ENCODE measurements at regions not wholly inside any gene's neighbourhood (a gene's known extent, or its start where the extent isn't known, plus 50 kb on each side); places are given as distances from the start of the nearest gene placed in this dataset.
"Not testable (repeated sequence)": the region's sequence is repeated elsewhere in the genome, so short reads cannot be mapped to it uniquely, and the experiment has no call there.

DNA sequence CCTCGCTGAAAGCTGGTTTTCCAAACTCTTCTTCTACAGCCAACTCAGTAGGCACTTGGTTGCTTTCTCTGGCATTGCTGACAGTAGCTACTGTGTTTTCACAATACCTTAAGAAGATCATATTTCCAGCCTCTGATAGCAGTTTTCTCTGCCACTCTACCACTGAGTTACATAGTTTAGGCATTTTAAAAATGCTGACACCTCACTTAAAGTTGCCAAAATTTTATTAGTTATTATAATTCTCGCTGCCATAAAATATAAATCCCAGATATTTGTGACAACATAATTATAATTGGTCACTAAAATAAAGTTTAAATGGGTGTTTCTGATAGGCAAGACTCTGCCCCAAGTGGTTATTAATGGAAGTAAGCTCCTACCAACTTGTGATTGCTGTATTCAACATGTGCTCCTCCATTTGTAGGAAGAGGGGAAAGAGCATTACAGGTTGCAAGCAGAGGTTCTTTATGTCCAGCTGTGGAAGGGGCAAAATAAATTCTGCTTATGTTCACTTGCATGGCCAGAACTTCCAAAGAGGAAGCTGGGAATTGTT is 1202.8 kb downstream of the CNTNAP5 start:
- WGBS, 2 donors (ENCODE audit: low coverage in 1 of 2): 69 to 88% methylated on average over 2 of the region's 2 CpGs
- TF ChIP-seq, protein P1, sequence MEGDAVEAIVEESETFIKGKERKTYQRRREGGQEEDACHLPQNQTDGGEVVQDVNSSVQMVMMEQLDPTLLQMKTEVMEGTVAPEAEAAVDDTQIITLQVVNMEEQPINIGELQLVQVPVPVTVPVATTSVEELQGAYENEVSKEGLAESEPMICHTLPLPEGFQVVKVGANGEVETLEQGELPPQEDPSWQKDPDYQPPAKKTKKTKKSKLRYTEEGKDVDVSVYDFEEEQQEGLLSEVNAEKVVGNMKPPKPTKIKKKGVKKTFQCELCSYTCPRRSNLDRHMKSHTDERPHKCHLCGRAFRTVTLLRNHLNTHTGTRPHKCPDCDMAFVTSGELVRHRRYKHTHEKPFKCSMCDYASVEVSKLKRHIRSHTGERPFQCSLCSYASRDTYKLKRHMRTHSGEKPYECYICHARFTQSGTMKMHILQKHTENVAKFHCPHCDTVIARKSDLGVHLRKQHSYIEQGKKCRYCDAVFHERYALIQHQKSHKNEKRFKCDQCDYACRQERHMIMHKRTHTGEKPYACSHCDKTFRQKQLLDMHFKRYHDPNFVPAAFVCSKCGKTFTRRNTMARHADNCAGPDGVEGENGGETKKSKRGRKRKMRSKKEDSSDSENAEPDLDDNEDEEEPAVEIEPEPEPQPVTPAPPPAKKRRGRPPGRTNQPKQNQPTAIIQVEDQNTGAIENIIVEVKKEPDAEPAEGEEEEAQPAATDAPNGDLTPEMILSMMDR (IDR thresholded peaks at IDR 0.05): no peak
- TF ChIP-seq POLR2AphosphoS5 (IDR thresholded peaks at IDR 0.05): no peak
- no peak for TF ChIP-seq POLR2A (IDR thresholded peaks at IDR 0.05)
- no peak for TF ChIP-seq EP300 (IDR thresholded peaks at IDR 0.05)
- Histone ChIP-seq H3K9me3 (no peaks in the 10 kb centered on the region), H3K36me3 (no peaks in the 10 kb centered on the region), H3K27ac (no peak overlapping the region), H3K4me1 (no peaks in the 10 kb centered on the region), H3K27me3 (no peaks in the 10 kb centered on the region), H3K4me3 (no peak overlapping the region)
- no peak for ATAC-seq

DNA sequence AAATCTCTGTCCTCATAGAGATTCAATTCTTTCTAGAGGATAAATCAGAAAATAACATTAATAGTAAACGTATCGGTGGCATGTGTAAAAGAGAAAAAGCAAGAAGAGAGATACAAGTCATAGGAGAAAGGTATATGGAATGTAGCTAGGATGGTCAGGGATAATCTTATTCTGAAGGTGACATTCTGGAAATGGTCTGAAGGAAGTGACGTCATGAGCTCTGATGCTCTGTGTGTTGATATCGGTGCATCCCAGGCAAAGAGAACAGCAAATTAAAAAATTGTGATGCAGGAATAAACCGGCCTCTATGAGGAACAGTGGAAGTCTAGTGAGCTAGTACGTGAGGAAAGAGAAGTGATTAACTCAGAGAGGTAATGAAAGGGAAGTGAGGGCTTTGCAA is 1215.8 kb downstream of the CNTNAP5 start:
- no peaks in the 10 kb centered on the region for H3K4me1 ChIP-seq
- no peaks in the 10 kb centered on the region for H3K27me3 ChIP-seq
- no peaks in the 10 kb centered on the region for H3K36me3 ChIP-seq
- WGBS, 2 donors (ENCODE audit: low coverage in 1 of 2): 89 to 91% methylated on average over 6 of the region's 6 CpGs
- no peak for ATAC-seq
- no peaks in the 10 kb centered on the region for H3K9me3 ChIP-seq
- TF ChIP-seq, protein P1 (IDR thresholded peaks at IDR 0.05): no peak
- TF ChIP-seq POLR2AphosphoS5 (IDR thresholded peaks at IDR 0.05) (no peak), EP300 (IDR thresholded peaks at IDR 0.05) (no peak)
- no peak overlapping the region for H3K27ac ChIP-seq
- H3K4me3 ChIP-seq: no peak overlapping the region

DNA sequence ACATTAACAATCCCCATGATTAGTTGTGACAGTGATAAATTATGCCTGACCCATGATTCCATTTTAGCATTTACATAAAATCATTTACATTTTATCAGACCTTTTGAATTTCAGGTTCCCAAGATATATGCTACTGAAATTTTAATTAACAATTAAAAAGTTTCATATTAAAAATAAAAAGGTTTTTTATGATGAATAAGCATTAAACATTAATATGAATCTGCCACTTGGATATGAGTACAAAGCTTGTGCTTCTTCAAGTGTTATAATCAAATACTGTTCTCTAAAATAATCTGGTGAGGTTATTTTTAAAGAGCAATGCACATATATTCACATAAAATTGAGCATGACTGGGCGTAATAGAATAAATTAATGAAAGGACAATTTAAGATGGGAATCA is 1218.0 kb downstream of the CNTNAP5 start:
- H3K4me1 ChIP-seq: no peaks in the 10 kb centered on the region
- 73 to 89% methylated on average over 1 of the region's 1 CpG for WGBS, 2 donors (ENCODE audit: low coverage in 1 of 2)
- no peak overlapping the region for H3K27ac ChIP-seq
- H3K4me3 ChIP-seq: no peak overlapping the region
- ATAC-seq: no peak
- no peaks in the 10 kb centered on the region for H3K9me3 ChIP-seq
- no peaks in the 10 kb centered on the region for H3K36me3 ChIP-seq
- TF ChIP-seq EP300 (IDR thresholded peaks at IDR 0.05): no peak
- TF ChIP-seq POLR2AphosphoS5 (IDR thresholded peaks at IDR 0.05): no peak
- no peak for TF ChIP-seq POLR2A (IDR thresholded peaks at IDR 0.05)
- TF ChIP-seq, protein P1 (IDR thresholded peaks at IDR 0.05): no peak
- H3K27me3 ChIP-seq: no peaks in the 10 kb centered on the region

DNA sequence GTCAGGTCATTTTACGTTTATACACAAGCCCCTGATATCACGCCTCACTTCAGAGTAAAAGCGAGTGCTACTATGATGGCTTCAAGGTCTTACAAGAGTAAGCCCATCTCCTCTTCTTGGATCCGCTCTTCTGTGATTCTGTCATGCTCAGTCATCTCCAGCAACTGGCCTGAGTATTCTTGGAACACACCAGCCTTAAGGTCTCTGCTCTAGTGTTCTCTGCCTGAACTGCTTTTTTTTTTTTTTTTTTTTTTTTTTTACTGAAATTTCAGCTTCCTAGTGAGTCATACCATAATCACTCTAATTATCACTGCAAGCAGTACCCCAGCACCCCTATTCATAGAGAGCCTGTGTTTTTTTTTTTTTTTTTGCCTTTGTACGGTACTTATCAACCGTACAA is 1228.9 kb downstream of the CNTNAP5 start:
- H3K36me3 ChIP-seq: no peaks in the 10 kb centered on the region
- no peaks in the 10 kb centered on the region for H3K4me1 ChIP-seq
- no peak for TF ChIP-seq EP300 (IDR thresholded peaks at IDR 0.05)
- TF ChIP-seq, protein P1 (IDR thresholded peaks at IDR 0.05): no peak
- no peak for TF ChIP-seq POLR2A (IDR thresholded peaks at IDR 0.05)
- TF ChIP-seq POLR2AphosphoS5 (IDR thresholded peaks at IDR 0.05): no peak
- no peaks in the 10 kb centered on the region for H3K9me3 ChIP-seq
- no peak for ATAC-seq
- no peaks in the 10 kb centered on the region for H3K27me3 ChIP-seq
- H3K4me3 ChIP-seq: no peak overlapping the region
- H3K27ac ChIP-seq: no peak overlapping the region
- 76 to 84% methylated on average over 6 of the region's 6 CpGs for WGBS, 2 donors (ENCODE audit: low coverage in 1 of 2)

DNA sequence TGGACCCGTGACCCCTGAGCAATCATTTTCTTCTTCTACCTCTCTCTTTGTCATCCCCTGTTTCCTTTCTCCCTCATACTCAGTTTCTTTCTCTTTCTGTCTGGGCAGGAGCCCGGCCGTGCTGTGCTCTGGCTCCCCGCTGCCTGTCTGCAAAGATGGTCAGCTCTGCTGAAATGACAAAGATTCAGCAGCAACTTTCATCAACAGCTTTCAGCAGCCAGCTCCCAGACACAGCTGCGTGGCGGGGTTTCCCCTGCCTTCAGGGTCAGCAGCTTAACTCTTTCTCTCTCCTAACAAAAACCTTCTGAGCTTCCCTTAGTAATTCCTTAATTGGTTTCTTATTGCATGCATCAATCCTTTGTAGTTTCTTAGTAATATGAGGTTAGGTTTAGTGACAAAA is 1234.4 kb downstream of the CNTNAP5 start:
- 36 to 42% methylated on average over 4 to 6 of the region's 6 CpGs for WGBS, 2 donors (ENCODE audit: low coverage in 1 of 2)
- Histone ChIP-seq H3K4me1 (no peaks in the 10 kb centered on the region), H3K27me3 (no peaks in the 10 kb centered on the region), H3K4me3 (no peak overlapping the region), H3K9me3 (no peaks in the 10 kb centered on the region), H3K36me3 (no peaks in the 10 kb centered on the region), H3K27ac (no peak overlapping the region)
- no peak for ATAC-seq
- TF ChIP-seq POLR2A (IDR thresholded peaks at IDR 0.05) (no peak), POLR2AphosphoS5 (IDR thresholded peaks at IDR 0.05) (no peak), EP300 (IDR thresholded peaks at IDR 0.05) (no peak)
- TF ChIP-seq, protein P1 (IDR thresholded peaks at IDR 0.05): no peak

DNA sequence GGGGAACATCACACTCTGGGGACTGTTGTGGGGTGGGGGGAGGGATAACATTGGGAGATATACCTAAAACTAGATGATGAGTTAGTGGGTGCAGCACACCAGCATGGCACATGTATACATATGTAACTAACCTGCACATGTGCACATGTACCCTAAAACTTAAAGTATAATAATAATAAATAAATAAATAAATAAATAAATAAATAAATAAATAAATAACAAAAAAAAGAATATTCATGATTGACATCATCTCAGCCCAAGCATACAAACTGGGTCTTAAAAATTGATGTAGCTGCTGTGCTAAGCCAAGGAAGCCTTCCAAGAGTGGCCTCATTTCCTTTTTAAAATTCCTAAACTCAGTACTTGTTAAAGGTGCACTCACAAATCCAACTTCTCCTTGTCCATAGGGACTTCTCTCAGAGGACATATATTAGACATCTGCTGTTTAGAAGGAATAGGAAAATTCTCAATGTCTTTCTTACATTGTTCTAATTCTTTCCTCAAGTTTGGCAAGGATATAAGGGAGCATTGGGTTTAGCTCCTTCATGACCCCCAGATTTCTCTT is 1235.4 kb downstream of the CNTNAP5 start:
- not testable (repeated sequence) for H3K9me3 ChIP-seq, H3K27me3 ChIP-seq, H3K36me3 ChIP-seq, H3K4me3 ChIP-seq, H3K4me1 ChIP-seq, H3K27ac ChIP-seq, ATAC-seq
